ENCODE measurements at regions not wholly inside any gene's neighbourhood (a gene's known extent, or its start where the extent isn't known, plus 50 kb on each side); places are given as distances from the start of the nearest gene placed in this dataset.
A peak's percentile ranks its signal among the peaks of the same experiment; 100 is the strongest.

- TF ChIP-seq IRF1 (CRISPR knock-in tag; IDR thresholded peaks at IDR 0.05; ENCODE audit: borderline replicate concordance) (no peak), PYGO2 (tag; IDR thresholded peaks at IDR 0.05) (peak; percentile 70; the same call in 1 of the 2 replicates), E2F3 (CRISPR knock-in tag; IDR thresholded peaks at IDR 0.05) (no peak), ARID2 (IDR thresholded peaks at IDR 0.05) (0 out of 2 replicates have a peak, but pooled peaks have one; percentile 41), SPI1 (IDR thresholded peaks at IDR 0.05; ENCODE audit: borderline replicate concordance, low read depth, low read length) (peak; percentile 92), RHOXF2B (CRISPR knock-in tag; conservative IDR thresholded peaks at IDR 0.05) (0 out of 2 replicates have a peak, but pooled peaks have one; percentile 32), MXI1 (IDR thresholded peaks at IDR 0.05; ENCODE audit: low read depth, low read length) (peak; percentile 49; the same call in 1 of the 2 replicates), PRMT5 (CRISPR knock-in tag; IDR thresholded peaks at IDR 0.05) (no peak), ZNF239 (CRISPR knock-in tag; IDR thresholded peaks at IDR 0.05) (peak; percentile 18; the same call in 1 of the 2 replicates), ERF (CRISPR knock-in tag; IDR thresholded peaks at IDR 0.05) (0 out of 2 replicates have a peak, but pooled peaks have one; percentile 68), EHMT2 (IDR thresholded peaks at IDR 0.05) (peak; percentile 84), MEIS2 (IDR thresholded peaks at IDR 0.05; ENCODE audit: partially characterized antibody) (peak; percentile 80), ZMIZ1 (IDR thresholded peaks at IDR 0.05; ENCODE audit: low read depth in 2 of 2, low read length in 2 of 2) (peak in 1 of 2 experiments; percentile 92; a peak in 2 of 4 replicates), GATA2 (CRISPR knock-in tag; IDR thresholded peaks at IDR 0.05) (peak; percentile 95), NCOA2 (IDR thresholded peaks at IDR 0.05; ENCODE audit: partially characterized antibody in 2 of 2) (peak; percentile 48 to 94), MXD1 (CRISPR knock-in tag; IDR thresholded peaks at IDR 0.05; ENCODE audit: borderline replicate concordance, poor library complexity, severe bottlenecking) (no peak), CHAMP1 (IDR thresholded peaks at IDR 0.05) (peak; percentile 91), SMAD3 (CRISPR knock-in tag; conservative IDR thresholded peaks at IDR 0.05) (peak; percentile 69; the same call in 1 of the 2 replicates)
These were observed 96.2 kb downstream of the RASSF10 start (continued) for GRCh38 chr11:13105237-13105844.
